H7 (cell line): ENCODE measurements at regions not wholly inside any gene's neighbourhood (a gene's known extent, or its start where the extent isn't known, plus 50 kb on each side); places are given as distances from the start of the nearest gene placed in this dataset.
"Not testable (repeated sequence)": the region's sequence is repeated elsewhere in the genome, so short reads cannot be mapped to it uniquely, and the experiment has no call there.

ENCODE experiments used
- DNase-seq: peaks from one replicate; pipeline ENCODE4 v3.0.0; 2012
- H3K27me3 ChIP-seq: 2 replicates; pipeline ENCODE4 v1.6.0; 2011; ENCODE audit warnings: mild to moderate bottlenecking, low read length; ENCODE audit not compliant: control insufficient read depth, insufficient read depth
- H3K36me3 ChIP-seq: replicated peaks from 2 replicates; pipeline ENCODE4 v1.5.1; 2011; ENCODE audit warnings: low read length; ENCODE audit not compliant: control insufficient read depth, insufficient read depth
- H3K4me3 ChIP-seq: 2 replicates; pipeline ENCODE4 v1.5.1; 2011; ENCODE audit warnings: low read depth, mild to moderate bottlenecking, control low read depth, low read length, moderate library complexity; ENCODE audit not compliant: insufficient read depth

DNA sequence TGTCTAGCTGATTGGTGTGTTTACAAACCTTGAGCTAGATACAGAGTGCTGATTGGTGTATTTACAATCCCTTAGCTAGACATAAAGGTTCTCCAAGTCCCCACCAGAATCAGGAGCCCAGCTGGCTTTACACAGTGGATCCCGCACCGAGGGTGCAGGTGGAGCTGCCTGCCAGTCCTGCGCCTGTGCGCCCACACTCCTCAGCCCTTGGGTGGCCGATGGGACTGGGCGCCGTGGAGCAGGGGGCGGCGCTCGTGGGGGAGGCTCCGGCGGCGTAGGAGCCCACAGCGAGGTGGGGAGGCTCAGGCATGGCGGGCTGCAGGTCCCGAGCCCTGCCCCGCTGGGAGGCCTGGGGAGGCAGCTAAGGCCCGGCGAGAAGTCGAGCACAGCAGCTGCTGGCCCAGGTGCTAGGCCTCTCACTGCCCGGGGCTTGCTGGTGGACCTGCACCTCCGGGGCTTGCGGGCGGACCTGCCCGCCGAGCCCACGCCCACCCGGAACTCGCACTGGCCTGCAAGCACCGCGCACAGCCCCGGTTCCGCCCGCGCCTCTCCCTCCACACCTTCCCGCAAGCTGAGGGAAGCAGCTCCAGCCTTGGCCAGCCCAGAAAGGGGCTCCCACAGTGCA lies 51.0 kb upstream of the CDYL start:
- H3K4me3 ChIP-seq, H3K36me3 ChIP-seq, DNase-seq, H3K27me3 ChIP-seq: not testable (repeated sequence)

DNA sequence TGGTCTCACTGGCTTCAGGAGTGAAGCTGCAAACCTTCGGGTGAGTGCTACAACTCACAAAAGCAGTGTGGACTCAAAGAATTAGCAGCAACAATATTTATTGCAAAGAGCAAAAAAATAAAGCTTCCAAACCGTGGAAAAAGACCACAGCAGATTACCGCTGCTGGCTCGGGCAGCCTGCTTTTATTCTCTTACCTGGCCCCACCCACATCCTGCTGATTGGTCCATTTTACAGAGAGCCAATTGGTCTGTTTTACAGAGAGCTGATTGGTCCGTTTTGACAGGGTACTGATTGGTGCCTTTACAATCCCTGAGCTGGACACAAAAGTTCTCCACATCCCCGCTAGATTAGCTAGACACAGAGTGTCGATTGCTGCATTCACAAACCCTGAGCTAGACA lies 51.5 kb upstream of the CDYL start:
- H3K36me3 ChIP-seq, H3K27me3 ChIP-seq, DNase-seq, H3K4me3 ChIP-seq: not testable (repeated sequence)

DNA sequence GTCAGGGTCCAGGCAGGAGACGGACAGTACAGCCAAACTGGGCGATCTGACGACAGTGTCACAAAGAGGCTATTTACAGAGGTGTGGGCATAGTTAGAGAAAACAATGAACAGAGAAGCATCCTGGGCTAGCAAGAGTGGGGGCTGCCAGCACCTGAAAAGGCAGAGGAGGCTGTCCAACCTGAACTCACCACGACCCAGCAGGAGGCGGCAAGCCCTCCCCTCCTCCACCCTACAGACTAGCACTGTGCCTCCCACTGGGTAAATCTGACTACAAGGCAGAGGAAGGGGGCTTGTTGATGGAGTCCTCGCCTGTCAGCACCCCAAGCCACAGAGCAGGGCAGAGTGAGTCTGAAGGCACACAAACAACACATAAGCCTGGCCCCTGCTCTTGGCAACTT lies 52.8 kb upstream of the CDYL start:
- peak; percentile 55 for DNase-seq
- Histone ChIP-seq H3K36me3 (no peaks in the 10 kb centered on the region), H3K27me3 (no peaks in the 10 kb centered on the region), H3K4me3 (no peak overlapping the region)

DNA sequence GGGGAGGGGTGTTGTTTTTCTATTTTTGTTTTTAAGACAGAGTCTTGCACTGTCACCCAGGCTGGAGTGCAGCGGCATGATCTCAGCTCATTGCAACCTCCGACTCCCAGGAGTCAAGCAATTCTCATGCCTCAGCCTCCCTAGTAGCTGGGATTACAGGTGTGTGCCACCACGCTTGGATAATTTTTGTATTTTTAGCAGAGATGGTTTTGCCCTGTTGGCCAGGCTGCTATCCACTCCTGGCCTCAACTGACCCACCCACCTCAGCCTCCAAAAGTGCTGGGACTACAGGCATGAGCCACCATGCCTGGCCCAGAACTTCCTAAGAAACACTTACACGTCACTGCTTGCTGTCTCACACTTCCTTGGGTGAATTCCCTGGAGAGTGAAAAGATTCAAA lies 54.8 kb upstream of the CDYL start:
- H3K27me3 ChIP-seq, DNase-seq, H3K4me3 ChIP-seq, H3K36me3 ChIP-seq: not testable (repeated sequence)

DNA sequence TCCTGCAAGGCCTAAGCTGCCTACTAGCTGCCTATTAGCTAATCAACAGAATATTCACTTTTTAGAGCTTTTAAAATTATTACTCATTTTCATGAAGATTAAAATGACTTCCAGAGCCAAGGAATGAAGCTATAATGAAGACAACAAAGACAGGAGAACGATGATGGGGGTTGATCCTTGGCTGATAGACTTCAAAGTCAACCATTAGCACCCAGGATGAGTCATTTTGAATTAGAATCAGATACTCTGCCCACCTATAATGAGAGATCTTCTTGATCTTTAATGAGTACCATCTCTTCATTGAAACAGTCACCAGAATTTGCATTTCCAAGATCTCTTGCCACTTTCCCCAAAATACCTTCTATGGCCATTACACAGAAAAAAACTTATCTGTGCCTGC lies 56.7 kb upstream of the CDYL start:
- no peak for DNase-seq
- H3K27me3 ChIP-seq, result no peaks in the 10 kb centered on the region
- H3K36me3 ChIP-seq, result no peaks in the 10 kb centered on the region
- H3K4me3 ChIP-seq, result no peak overlapping the region

DNA sequence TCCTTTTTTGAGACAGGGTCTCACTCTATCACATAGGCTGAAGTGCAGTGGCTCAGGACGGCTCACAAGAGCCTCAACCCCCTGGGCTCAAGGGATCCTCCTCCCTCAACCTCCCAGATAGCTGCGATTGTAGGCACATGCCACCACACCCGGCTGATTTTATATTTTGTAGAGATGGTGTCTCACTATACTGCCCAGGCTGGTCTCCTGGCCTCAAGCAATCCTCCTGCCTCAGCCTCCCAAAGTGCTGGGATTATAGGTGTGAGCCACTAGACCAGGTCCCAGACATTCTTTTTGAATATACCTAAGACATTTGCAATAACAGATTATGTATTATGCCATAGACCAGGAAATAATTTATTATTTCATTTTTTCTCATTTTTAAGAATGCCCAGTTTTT lies 58.3 kb upstream of the CDYL start:
- Histone ChIP-seq H3K27me3 (no peaks in the 10 kb centered on the region), H3K4me3 (no peak overlapping the region), H3K36me3 (no peaks in the 10 kb centered on the region)
- no peak for DNase-seq

DNA sequence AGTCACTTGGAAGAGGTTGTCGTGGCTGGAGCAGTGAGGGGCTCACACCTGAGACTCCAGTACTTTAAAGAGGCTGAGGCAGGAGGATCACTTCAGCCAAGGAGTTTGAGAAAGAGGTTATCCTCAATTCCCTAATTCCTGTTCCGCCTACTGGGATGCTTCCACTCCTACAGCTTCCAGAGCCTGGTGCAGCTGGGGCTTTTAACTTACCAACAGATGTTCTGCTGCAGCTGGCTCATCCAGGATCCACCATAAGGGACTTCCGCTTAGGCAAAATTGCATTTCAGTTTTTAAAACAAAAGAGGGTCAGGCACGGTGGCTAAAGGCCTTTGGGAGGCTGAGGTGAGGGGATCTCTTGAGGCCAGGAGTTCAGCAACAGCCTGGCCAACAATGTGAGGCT lies 59.1 kb upstream of the CDYL start:
- DNase-seq, result no peak
- H3K4me3 ChIP-seq, result no peak overlapping the region
- H3K27me3 ChIP-seq, result no peaks in the 10 kb centered on the region
- no peaks in the 10 kb centered on the region for H3K36me3 ChIP-seq

DNA sequence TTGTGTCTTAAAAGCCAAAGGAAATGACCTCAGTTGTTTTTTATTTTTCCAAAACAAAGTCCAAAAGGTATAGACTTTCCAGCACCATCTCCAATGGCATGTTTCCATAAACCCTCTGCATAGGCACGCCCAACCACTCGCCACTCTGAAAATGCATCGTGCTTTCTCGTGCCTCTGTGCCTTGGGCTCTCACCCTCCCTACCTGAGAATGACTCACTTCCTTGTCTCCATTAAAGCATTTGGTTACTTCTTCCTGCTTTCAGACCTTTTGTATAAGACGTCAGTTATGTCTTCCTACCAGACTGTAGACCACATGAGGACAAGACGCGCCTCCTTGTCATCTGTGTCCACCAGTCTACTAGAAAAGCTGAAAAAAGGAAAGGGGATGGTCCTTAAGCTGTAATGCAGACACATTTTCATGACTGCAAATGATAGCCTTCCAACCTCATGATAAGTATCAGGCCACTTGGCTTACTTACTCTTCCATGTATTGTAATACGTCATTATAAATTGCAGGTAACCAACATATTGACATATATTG lies 61.2 kb upstream of the CDYL start:
- H3K4me3 ChIP-seq, result no peak overlapping the region
- H3K36me3 ChIP-seq, result no peaks in the 10 kb centered on the region
- no peaks in the 10 kb centered on the region for H3K27me3 ChIP-seq
- no peak for DNase-seq

DNA sequence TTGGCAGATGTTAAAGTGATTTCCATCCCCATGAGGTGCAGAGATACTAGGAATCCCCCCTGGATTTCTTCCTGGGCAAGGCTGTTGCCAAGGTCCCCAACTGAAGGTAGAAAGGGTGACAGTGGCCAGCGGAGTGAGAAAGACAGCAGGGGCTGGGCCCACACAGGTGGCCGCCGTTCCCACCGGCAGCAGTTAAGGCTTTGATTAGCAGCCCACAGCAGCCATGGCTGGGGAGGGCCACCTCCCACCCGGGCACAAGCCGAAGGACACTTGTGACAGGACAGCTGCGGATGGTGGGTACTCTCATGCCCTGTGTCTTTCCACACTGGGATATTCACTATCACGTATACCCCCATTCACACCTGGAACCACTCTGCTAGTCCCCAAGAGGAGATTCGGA lies 63.9 kb upstream of the CDYL start:
- H3K36me3 ChIP-seq, result no peaks in the 10 kb centered on the region
- DNase-seq, result no peak
- H3K4me3 ChIP-seq, result no peak overlapping the region
- H3K27me3 ChIP-seq, result no peaks in the 10 kb centered on the region

DNA sequence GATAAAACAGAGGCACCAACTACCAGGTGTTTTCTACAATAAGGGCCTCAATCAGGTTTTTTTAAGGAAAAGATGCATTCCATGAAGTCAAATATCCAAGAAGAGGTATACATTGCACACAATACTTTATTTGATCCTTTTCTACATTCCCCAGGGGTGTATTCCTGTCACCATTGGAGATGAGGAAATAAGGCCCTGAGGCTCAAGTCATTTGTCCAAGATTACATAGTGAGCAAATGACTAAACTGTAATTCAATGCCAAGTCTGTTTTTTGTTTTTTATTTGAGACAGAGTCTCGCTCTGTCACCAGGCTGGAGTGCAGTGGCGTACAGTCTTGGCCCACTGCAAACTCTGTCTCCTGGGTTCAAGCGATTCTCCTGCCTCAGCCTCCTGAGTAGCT lies 69.2 kb upstream of the CDYL start:
- no peak for DNase-seq
- Histone ChIP-seq H3K27me3 (no peaks in the 10 kb centered on the region), H3K4me3 (no peak overlapping the region), H3K36me3 (no peaks in the 10 kb centered on the region)

DNA sequence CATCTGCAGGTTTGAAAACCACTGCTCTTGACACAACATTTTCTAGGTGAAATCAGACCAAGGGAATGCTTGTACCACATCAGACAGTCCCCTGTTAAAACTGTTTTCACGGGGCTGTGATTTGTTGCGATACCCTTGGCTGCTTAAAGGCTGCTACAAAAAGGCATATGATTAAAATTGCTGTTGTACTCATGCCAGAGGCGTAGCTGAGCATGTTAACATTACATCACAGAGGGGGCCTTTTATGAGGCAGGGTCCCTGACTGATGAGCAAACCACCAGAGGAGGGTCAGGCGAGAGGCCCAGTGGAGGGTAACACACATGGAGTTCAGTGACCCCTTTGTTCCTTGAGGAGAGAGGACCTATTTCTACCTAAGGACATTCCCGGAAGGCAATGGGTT lies 70.4 kb upstream of the CDYL start:
- no peak for DNase-seq
- Histone ChIP-seq H3K36me3 (no peaks in the 10 kb centered on the region), H3K4me3 (no peak overlapping the region), H3K27me3 (no peaks in the 10 kb centered on the region)

DNA sequence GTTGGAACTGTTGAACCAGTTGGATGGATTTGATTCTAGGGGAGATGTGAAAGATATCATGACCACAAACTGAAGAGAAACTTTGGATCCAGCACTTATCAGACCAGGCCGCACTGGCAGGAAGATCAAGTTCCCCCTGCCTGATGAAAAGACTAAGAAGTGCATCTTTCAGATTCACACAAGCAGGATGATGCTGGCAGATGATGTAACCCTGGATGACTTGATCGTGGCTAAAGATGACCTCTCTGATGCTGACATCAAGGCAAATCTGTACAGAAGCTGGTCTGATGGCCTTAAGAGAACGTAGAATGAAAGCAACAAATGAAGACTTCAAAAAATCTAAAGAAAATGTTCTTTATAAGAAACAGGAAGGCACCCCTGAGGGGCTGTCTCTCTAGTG lies 72.8 kb upstream of the CDYL start:
- no peaks in the 10 kb centered on the region for H3K27me3 ChIP-seq
- no peak for DNase-seq
- H3K36me3 ChIP-seq, result no peaks in the 10 kb centered on the region
- H3K4me3 ChIP-seq, result no peak overlapping the region

DNA sequence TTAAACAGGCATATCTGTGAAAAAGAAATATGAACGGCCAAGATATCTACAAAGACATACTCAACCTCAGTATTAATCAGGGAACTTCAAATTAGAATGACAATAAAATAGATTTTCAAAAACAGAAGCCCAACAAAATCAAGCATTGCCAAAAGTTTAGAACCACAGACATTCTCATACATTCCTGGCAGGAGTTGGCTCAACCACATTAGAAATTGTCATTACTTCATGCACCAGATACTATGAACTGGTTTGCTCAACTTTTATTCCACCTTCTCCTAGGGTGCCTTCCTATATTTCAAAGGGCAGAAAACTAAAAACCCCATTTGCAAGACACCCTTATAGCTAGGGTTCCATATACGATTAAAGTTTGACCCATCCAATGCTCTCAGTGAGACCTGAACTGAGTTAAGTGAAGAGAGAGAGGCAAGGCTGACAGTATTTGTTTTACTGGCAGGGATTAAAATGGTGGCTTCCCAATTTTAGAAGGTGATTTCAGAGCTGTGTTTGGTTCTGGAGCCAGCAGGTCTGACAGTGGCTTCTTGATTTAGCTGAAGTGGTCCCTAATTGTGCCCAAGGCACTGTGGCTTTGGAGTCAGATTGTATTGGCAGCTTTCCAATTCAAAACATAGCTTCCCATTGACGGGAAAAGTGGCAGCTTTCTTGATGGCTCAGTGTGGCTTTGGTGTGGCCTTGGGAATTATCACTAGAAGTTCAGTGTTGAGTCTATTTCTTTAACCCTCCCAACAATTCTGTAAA lies 77.1 kb upstream of the CDYL start:
- no peak for DNase-seq
- no peaks in the 10 kb centered on the region for H3K27me3 ChIP-seq
- no peaks in the 10 kb centered on the region for H3K36me3 ChIP-seq
- H3K4me3 ChIP-seq, result no peak overlapping the region

DNA sequence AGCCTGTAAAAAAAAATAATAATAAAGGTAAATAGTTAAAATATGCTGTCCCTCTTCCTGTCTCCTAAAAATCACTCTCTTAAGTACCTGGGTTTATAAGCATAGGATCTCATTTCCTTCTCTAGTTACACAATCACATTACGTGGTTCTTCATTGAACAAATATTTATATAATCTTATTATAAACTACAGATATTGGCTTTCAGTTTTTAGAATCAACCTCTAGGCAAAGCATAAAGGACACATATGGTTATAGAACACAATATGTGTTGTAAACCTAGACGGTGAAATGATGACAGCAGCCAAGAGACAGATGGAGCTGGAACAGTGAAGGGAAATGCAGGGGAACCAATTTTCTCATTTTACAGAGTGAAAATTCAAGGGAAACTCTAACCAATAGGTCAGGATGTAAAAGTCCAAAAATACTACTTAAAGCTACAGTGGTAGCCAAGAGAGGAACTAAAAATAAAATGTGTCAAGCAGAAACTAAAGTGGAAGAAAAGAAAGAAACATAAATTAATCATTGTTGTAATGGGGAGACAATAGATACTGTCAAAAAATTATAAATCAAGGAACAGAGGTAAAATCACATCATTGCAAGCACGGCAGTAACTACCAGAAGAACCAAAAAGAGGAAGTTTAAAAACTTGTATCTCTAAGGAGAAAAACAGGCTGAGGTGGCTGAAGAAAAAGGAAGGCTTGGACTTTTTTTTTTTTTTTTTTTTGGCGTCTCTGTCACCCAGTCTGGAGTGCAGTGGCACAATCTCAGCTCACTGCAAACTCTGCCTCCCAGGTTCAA lies 82.8 kb upstream of the CDYL start:
- Histone ChIP-seq H3K36me3 (no peaks in the 10 kb centered on the region), H3K4me3 (no peak overlapping the region), H3K27me3 (no peaks in the 10 kb centered on the region)
- no peak for DNase-seq

DNA sequence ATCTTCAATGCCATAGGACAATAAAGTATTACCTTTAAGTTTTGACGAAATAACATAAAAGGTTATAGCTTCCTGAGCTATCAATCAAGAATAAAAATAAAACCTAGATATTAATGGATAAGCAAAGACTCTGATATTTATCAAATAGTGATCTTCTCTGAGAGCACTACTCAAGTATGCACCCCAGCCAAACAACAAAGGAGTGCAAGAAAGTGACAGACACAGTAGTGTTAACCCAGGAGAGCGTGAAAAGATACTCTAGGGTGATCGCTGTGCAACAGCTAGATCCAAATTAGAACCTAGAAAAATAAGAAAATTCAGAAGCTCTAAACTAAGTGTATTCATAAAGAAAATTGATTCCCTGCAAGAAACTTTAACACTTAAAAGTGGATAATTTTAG lies 83.5 kb upstream of the CDYL start:
- no peaks in the 10 kb centered on the region for H3K36me3 ChIP-seq
- H3K4me3 ChIP-seq, result no peak overlapping the region
- H3K27me3 ChIP-seq, result no peaks in the 10 kb centered on the region
- DNase-seq, result no peak
